SW 1271 (cell line): ENCODE measurements at regions not wholly inside any gene's neighbourhood (a gene's known extent, or its start where the extent isn't known, plus 50 kb on each side); places are given as distances from the start of the nearest gene placed in this dataset.

Source experiments
- DNase-seq, 2 experiments: peaks; one replicate each; lab custom pipeline; 2025; lab: John Stamatoyannopoulos, UW

GRCh38 chr12:43179486-43179885 lies 372.5 kb downstream of the ADAMTS20 start:
- no peak for DNase-seq

GRCh38 chr12:43177276-43177675 lies 374.7 kb downstream of the ADAMTS20 start:
- DNase-seq, result no peak

DNA sequence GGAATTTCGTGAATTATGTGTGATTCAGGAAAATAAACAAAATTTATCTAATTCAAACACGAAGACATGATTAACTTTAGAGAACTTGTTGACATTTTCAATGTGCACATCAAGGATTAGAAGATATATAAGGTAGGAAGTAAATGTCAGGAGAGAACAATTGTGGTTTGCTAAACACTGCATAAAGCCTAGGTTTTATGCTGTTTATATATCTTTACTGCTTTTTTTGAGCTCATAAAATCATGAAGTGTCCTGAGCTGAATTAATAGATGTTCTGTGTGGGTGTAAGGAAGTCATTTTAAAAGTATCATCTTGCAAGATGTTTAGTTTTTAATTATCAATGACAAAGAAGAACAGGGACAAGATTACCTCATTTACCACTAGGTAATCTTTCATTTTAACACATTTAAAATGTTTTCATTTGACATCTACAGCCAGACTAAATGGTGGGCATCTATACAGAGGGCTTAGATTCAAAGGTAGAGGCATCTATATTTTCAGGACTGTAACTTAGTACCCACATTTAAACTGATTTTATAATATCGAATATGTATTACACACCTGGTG lies 382.8 kb downstream of the ADAMTS20 start:
- DNase-seq, result no peak

DNA sequence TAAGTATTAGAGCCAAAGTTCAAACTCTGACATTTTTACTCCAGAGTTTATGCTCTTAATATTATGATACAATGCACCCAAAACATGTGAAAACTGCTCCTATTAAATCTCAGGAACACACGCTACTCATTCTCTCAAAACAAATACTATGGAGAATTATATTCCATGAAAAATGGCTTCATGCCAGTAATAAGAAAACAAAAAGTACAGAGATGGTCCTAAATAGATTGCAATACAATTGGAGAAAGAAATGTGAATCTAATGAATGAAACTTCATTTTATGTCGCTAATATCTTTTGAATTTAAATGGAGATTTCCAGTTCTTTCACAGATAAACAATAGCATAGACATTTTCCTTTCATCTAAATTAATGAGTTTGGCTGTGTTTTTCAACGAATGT lies 384.3 kb downstream of the ADAMTS20 start:
- no peak for DNase-seq

DNA sequence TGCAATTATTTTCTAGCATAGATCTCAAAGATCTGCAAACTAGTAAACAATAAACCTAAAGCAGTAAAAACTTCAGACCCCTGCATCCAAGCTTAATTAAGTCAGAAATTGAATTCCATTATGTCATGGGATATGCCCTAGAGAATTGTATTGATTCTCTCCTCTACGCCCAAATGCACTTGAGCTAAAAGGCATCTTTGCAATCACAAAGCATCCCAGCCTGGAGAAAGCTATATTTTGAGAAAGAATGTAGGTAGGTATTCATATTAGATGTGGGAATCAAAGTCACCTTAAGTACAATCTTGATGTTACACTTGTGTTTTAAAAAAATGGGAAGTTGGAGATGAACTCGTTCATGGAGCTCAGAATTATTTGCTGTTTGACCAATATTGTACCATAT lies 386.7 kb downstream of the ADAMTS20 start:
- no peak for DNase-seq

DNA sequence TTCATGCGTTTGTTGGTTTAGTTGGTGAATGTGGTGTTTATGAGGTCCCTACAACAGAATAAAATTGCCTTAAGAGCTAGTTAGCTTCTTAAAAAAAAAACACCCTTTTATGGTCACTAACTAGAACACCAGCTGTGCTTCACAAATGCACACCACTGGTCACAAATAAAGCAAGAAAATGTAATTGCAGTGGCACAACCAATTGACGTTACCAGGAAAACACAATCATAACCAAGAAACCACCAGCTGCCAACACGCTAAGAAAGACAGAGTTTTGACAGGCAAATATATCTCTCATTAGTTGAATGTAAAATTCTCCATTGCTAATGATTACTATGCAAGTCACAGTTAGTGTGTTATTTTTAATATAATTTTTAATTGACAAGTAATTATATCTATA lies 389.9 kb downstream of the ADAMTS20 start:
- no peak for DNase-seq

GRCh38 chr12:43159506-43159905 lies 392.5 kb downstream of the ADAMTS20 start:
- DNase-seq, result no peak

- DNase-seq, result no peak
Measured at GRCh38 chr12:43158126-43158525, 393.9 kb downstream of the ADAMTS20 start.

DNA sequence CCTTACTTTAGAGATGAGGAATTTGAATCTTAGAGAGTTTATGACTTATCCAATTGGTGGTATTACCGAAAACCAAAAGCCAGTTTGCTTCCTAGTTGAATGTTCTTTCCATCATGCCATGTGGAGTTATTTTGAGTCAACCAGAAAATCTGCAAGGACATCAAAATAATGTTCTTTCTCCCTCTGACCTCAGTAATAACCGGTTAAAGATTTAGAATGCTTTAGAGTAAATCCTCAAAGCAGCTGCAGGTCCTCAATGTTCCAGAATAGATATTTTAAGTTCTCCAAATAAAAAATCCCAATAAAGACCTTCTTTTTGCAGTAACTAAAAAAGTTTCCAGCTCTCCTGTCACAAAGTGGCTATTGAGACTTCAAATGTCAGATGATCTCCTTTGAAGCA lies 396.6 kb downstream of the ADAMTS20 start:
- DNase-seq, result no peak

DNA sequence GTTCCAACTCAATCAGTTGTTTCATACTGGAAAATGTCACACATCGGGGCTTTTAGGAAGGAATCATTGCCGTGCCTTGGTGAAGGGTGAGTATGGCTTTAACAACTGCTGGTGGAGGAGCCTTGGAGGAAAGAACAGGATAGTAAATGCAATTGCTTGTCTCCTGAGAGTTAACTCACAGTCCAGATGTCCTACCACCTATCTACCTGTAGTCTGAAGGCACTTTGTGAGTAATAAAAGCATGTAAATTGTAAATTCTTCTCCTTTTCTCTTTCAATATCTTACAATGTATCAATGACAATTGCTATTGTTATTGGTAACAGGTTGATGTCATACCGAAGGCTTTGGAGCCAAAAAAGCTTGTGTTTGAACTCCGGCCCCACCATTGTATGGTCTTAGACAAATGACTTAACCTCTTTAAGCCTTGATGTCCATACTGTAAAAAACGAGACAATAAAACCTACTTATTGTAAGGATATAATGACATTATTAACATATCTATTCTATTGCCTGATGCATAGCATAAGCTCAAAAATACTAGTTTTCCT lies 397.4 kb downstream of the ADAMTS20 start:
- no peak for DNase-seq

DNA sequence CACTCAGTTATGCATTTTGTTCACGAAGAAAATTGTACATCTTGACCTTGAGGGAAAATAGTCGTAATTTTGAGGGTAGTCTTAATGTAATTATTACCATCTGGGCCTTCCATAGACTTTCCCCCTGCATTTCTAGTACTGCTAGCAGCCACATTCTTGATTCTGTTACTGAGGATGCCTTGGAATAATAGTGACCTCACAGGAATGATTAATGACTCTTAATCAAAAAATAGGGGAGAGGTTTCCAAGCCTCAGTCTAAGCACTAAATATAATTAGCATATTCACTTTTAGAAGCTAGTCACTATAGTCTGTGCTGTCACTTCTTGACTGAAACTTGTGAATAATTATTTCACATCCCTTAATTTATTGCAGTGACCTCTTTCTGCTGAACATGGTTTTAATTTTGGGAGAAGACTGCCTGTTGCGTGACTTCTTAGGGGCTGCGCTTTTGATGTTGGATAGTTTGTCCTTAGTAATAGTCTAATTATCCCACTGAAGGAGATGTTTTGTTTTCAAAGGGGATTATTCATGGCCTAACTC lies 400.5 kb downstream of the ADAMTS20 start:
- no peak for DNase-seq

- no peak for DNase-seq
Measured at GRCh38 chr12:43148691-43149090, 403.3 kb downstream of the ADAMTS20 start.

DNA sequence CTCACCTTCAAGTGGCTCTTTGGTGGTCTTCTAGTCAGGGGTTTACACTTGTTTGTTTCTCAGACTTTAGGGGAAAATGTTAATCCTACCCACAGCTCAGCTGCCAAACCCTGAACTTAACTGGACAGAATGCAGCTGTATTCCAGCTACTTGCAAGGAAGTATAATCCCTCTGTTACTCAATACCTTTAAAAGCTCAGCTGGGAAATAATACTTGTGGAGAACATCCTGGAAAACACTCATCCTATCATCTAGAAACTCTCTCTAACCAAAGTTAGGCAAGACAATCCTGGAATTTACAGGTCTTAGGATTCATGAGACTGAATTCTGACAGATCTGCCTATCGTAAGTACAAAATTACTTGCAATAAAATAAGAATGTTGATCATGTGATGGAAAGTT lies 404.1 kb downstream of the ADAMTS20 start:
- no peak for DNase-seq

DNA sequence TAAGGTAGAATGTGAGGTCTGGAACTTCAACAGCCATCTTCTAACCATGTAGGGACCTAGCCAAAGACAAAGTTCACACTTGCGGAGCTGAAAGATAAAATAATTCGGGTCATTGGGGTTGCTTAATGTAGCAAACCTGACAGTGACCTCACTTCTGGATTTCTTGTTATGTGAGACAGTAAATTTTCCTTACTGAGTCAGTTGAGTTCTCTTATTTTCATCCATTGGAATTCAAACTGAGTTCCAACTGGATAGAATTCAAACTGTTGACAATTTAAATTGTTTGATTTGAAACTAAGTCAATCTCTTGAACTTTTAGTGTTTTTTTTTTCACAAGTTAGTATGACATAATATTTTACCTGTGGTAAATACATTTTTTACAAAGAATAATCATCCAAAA lies 406.5 kb downstream of the ADAMTS20 start:
- no peak for DNase-seq

GRCh38 chr12:43143278-43143677 lies 408.7 kb downstream of the ADAMTS20 start:
- DNase-seq, result no peak

GRCh38 chr12:43132291-43132690 lies 419.7 kb downstream of the ADAMTS20 start:
- DNase-seq, result no peak

DNA sequence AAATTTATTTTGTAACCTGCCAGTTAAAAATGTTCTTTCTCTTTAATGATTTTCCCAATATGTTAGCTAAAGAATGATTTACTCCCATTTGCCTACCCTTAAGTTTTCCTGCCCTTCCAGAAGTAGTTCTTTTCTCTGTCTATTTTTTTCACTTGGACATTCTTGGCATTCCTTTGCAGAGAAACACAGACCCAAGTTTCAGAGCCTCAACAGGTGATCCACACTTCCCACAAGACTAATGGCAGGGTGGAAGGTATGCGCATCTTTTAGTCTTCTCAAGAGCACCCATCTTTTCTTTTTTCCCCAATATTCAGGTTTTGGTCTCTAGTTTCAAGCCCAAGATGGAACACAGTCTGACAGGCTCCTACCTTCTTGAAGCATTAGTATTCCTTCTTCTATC lies 420.7 kb downstream of the ADAMTS20 start:
- DNase-seq, result no peak

GRCh38 chr12:43127886-43128549 lies 424.0 kb downstream of the ADAMTS20 start:
- no peak for DNase-seq

DNA sequence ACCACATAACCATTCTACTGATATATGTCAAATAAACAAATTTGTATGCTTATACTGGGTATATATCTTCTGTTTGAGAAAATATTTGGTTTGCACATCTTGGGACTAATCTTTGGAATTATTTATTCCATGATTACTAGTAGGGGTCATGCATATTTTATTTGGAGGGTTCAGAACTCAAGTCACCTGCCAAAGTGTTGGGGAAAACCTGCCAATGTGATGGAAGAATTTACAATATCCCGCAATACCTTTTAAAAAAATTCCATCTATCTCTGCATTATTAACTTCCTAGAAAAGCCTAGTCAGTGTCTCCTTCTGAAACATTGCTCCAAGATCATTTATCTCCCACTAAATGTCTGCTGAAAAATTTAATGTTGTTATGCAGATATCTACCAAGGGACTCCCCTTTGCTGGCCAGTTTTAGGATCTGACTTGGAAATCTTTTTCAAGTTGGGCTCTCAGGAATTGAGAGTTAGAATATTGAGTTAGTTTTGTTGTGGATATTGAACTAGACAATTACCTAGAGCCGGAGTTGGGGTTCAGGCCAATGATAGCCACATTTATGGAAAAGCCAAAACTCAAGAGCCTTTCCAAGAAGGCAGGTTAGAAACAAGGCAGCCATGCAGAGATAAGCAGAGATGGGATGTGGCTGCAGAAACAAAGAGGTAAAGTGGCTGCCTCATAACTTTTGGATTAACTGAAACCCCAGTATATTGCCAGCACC lies 425.2 kb downstream of the ADAMTS20 start:
- no peak for DNase-seq

DNA sequence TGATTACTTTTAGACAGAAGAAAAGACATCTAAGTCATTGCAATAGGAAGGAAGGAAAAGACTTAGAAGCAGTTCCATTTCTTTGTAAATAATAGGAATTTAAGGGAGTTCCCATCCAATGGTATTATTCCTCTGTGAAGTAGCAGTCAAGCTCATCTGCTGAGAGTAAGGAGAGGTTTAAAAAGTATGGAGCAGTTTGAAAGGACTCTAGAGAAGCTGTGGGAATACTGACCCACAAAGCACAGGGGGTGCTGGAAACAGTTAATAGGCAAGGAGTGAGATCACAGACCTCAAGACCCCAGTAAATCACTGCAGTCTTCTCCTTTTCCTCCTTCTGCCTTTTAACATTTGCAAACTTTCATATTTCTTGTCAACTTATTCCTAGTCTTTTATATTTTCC lies 428.5 kb downstream of the ADAMTS20 start:
- no peak for DNase-seq

DNA sequence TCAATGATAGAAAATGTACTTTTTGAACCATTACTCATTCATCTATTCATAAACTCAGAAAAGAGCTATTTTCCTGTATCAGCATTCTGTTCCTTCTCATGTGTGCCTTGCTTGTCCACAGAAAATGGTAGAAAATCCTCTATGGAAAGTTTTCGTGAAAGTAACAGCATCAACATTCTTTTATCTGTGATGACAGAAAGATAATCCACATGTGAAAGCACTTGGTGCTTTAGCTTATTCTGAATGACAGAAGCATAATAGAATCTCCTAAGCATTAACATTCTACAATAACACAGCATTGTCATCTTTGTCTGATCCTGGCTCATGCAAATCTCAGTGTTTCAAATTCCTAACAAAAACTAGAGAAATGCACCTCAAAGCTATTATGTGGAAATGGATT lies 431.9 kb downstream of the ADAMTS20 start:
- no peak for DNase-seq

DNA sequence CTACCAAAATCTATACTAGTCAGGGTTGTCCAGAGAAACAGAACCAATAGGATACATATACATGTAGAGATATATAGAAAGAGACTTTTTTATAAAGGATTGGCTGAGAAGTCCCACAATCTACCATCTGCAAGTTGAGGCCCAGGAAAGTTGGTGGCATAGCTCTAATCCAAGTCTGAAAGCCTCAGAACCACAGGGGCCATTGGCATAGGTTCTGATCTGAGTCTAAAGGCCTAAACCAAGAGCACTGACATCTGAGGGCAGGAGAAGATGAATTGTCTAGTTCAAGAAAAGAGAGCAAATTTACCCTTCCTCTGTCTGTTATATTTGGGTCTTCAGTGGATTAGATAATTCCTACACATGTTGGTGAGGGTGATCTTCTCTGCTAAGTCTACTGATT lies 433.1 kb downstream of the ADAMTS20 start:
- no peak for DNase-seq

GRCh38 chr12:43118234-43118633 lies 433.8 kb downstream of the ADAMTS20 start:
- no peak for DNase-seq
